NCI-H1092 (cell line): ENCODE measurements at regions not wholly inside any gene's neighbourhood (a gene's known extent, or its start where the extent isn't known, plus 50 kb on each side); places are given as distances from the start of the nearest gene placed in this dataset.
A peak's percentile ranks its signal among the peaks of the same experiment; 100 is the strongest.

Experiments used
- DNase-seq: peaks from one replicate; lab custom pipeline; 2025; lab: John Stamatoyannopoulos, UW

GRCh38 chr6:99868074-99868702 is 125.8 kb downstream of the MCHR2 start:
- peak; percentile 45 for DNase-seq
